ENCODE measurements at regions not wholly inside any gene's neighbourhood (a gene's known extent, or its start where the extent isn't known, plus 50 kb on each side); places are given as distances from the start of the nearest gene placed in this dataset.
"Not testable (repeated sequence)": the region's sequence is repeated elsewhere in the genome, so short reads cannot be mapped to it uniquely, and the experiment has no call there.

- DNase-seq (ENCODE audit: low spot score) = peak; percentile 24
These were observed 121.1 kb downstream of the PDCD6IP start for GRCh38 chr3:33919312-33920120.

- no peak for DNase-seq (ENCODE audit: low spot score)
These were observed 122.1 kb downstream of the PDCD6IP start for GRCh38 chr3:33920511-33920910.

GRCh38 chr3:33921608-33922007, 123.2 kb downstream of the PDCD6IP start:
- DNase-seq (ENCODE audit: low spot score) = no peak

- DNase-seq (ENCODE audit: low spot score) = no peak
These were observed 128.7 kb downstream of the PDCD6IP start for GRCh38 chr3:33926998-33927605.

GRCh38 chr3:33929813-33930212, 131.4 kb downstream of the PDCD6IP start:
- no peak for DNase-seq (ENCODE audit: low spot score)

- DNase-seq (ENCODE audit: low spot score) = no peak
These were observed 133.1 kb downstream of the PDCD6IP start for GRCh38 chr3:33931512-33931911.

- no peak for DNase-seq (ENCODE audit: low spot score)
These were observed 133.8 kb downstream of the PDCD6IP start for GRCh38 chr3:33932010-33932764.

GRCh38 chr3:33936171-33936920, 137.9 kb downstream of the PDCD6IP start:
- DNase-seq (ENCODE audit: low spot score) = no peak

- no peak for DNase-seq (ENCODE audit: low spot score)
These were observed 138.6 kb downstream of the PDCD6IP start for GRCh38 chr3:33936921-33937525.

GRCh38 chr3:33937628-33938027, 139.2 kb downstream of the PDCD6IP start:
- no peak for DNase-seq (ENCODE audit: low spot score)

GRCh38 chr3:33940149-33940548, 141.7 kb downstream of the PDCD6IP start:
- no peak for DNase-seq (ENCODE audit: low spot score)

GRCh38 chr3:33940736-33941135, 142.3 kb downstream of the PDCD6IP start:
- DNase-seq (ENCODE audit: low spot score) = no peak

- DNase-seq (ENCODE audit: low spot score) = no peak
These were observed 143.4 kb downstream of the PDCD6IP start for GRCh38 chr3:33941804-33942203.

GRCh38 chr3:33942483-33943150, 144.2 kb downstream of the PDCD6IP start:
- no peak for DNase-seq (ENCODE audit: low spot score)

GRCh38 chr3:33943277-33943676, 144.8 kb downstream of the PDCD6IP start:
- DNase-seq (ENCODE audit: low spot score) = no peak

- not testable (repeated sequence) for DNase-seq (ENCODE audit: low spot score)
These were observed 148.2 kb downstream of the PDCD6IP start for GRCh38 chr3:33946612-33947011.

GRCh38 chr3:33947272-33948195, 149.1 kb downstream of the PDCD6IP start:
- no peak for DNase-seq (ENCODE audit: low spot score)

GRCh38 chr3:33949074-33949473, 150.6 kb downstream of the PDCD6IP start:
- no peak for DNase-seq (ENCODE audit: low spot score)

GRCh38 chr3:33954956-33955355, 156.5 kb downstream of the PDCD6IP start:
- no peak for DNase-seq (ENCODE audit: low spot score)

GRCh38 chr3:33956206-33956605, 157.8 kb downstream of the PDCD6IP start:
- no peak for DNase-seq (ENCODE audit: low spot score)
